ENCODE measurements at regions not wholly inside any gene's neighbourhood (a gene's known extent, or its start where the extent isn't known, plus 50 kb on each side); places are given as distances from the start of the nearest gene placed in this dataset.

GRCh38 chr4:122041312-122041711 is 89.5 kb upstream of the TRPC3 start:
- intact Hi-C loops (cut with micrococcal nuclease; ENCODE audit: unreplicated experiment), result no loop called here
- no peak overlapping the region for H3K4me3 Mint-ChIP-seq (ENCODE audit: low read depth, unreplicated experiment)
- CTCF ChIA-PET, result no interaction called here
- TF ChIP-seq CTCF (IDR thresholded peaks at IDR 0.05; ENCODE audit: unreplicated experiment), result no peak
- peaks cover 3% of the 10 kb centered on the region for H3K9me3 Mint-ChIP-seq (ENCODE audit: low read depth, unreplicated experiment)
- H3K27ac Mint-ChIP-seq (ENCODE audit: unreplicated experiment), result no peak overlapping the region
- no peaks in the 10 kb centered on the region for H3K27me3 Mint-ChIP-seq (ENCODE audit: unreplicated experiment)
- BruUV-seq (replicated peaks), result no TSS peak
- peaks cover 19% of the 10 kb centered on the region for H3K4me1 Mint-ChIP-seq (ENCODE audit: low read depth, unreplicated experiment)
- no peak for DNase-seq
- H3K36me3 Mint-ChIP-seq (ENCODE audit: insufficient read depth, unreplicated experiment), result no peaks in the 10 kb centered on the region

- no peak overlapping the region for H3K27ac Mint-ChIP-seq (ENCODE audit: unreplicated experiment)
These were observed 87.0 kb upstream of the TRPC3 start for GRCh38 chr4:122038896-122039295.

GRCh38 chr4:122034619-122035018 is 82.8 kb upstream of the TRPC3 start:
- H3K4me1 Mint-ChIP-seq (ENCODE audit: low read depth, unreplicated experiment), result no peaks in the 10 kb centered on the region
- intact Hi-C loops (cut with micrococcal nuclease; ENCODE audit: unreplicated experiment), result no loop called here
- TF ChIP-seq CTCF (IDR thresholded peaks at IDR 0.05; ENCODE audit: unreplicated experiment), result no peak
- no peak overlapping the region for H3K27ac Mint-ChIP-seq (ENCODE audit: unreplicated experiment)
- H3K27me3 Mint-ChIP-seq (ENCODE audit: unreplicated experiment), result no peaks in the 10 kb centered on the region
- peaks cover 7% of the 10 kb centered on the region for H3K9me3 Mint-ChIP-seq (ENCODE audit: low read depth, unreplicated experiment)
- H3K4me3 Mint-ChIP-seq (ENCODE audit: low read depth, unreplicated experiment), result no peak overlapping the region
- no TSS peak for BruUV-seq (replicated peaks)
- CTCF ChIA-PET, result no interaction called here
- no peak for DNase-seq
- H3K36me3 Mint-ChIP-seq (ENCODE audit: insufficient read depth, unreplicated experiment), result no peaks in the 10 kb centered on the region

More at GRCh38 chr4:122038896-122039295, 87.0 kb upstream of the TRPC3 start:
- no peak for DNase-seq
- no peak for TF ChIP-seq CTCF (IDR thresholded peaks at IDR 0.05; ENCODE audit: unreplicated experiment)
- Mint-ChIP-seq H3K9me3 (ENCODE audit: low read depth, unreplicated experiment) (no peaks in the 10 kb centered on the region), H3K27me3 (ENCODE audit: unreplicated experiment) (no peaks in the 10 kb centered on the region), H3K4me1 (ENCODE audit: low read depth, unreplicated experiment) (no peaks in the 10 kb centered on the region), H3K36me3 (ENCODE audit: insufficient read depth, unreplicated experiment) (no peaks in the 10 kb centered on the region), H3K4me3 (ENCODE audit: low read depth, unreplicated experiment) (no peak overlapping the region)
- BruUV-seq (replicated peaks), result no TSS peak
- intact Hi-C loops (cut with micrococcal nuclease; ENCODE audit: unreplicated experiment), result no loop called here
- CTCF ChIA-PET, result no interaction called here

- CTCF ChIA-PET, result no interaction called here
These were observed 75.3 kb upstream of the TRPC3 start for GRCh38 chr4:122027203-122027602.

More at GRCh38 chr4:122027203-122027602, 75.3 kb upstream of the TRPC3 start:
- H3K9me3 Mint-ChIP-seq (ENCODE audit: low read depth, unreplicated experiment), result peaks cover 7% of the 10 kb centered on the region
- no TSS peak for BruUV-seq (replicated peaks)
- intact Hi-C loops (cut with micrococcal nuclease; ENCODE audit: unreplicated experiment), result no loop called here
- no peaks in the 10 kb centered on the region for H3K27me3 Mint-ChIP-seq (ENCODE audit: unreplicated experiment)
- H3K4me3 Mint-ChIP-seq (ENCODE audit: low read depth, unreplicated experiment), result no peak overlapping the region
- no peak overlapping the region for H3K27ac Mint-ChIP-seq (ENCODE audit: unreplicated experiment)
- no peak for DNase-seq
- TF ChIP-seq CTCF (IDR thresholded peaks at IDR 0.05; ENCODE audit: unreplicated experiment), result no peak
- H3K36me3 Mint-ChIP-seq (ENCODE audit: insufficient read depth, unreplicated experiment), result no peaks in the 10 kb centered on the region
- H3K4me1 Mint-ChIP-seq (ENCODE audit: low read depth, unreplicated experiment), result no peaks in the 10 kb centered on the region

Data from Calu3 (cell line).